ENCODE measurements at regions not wholly inside any gene's neighbourhood (a gene's known extent, or its start where the extent isn't known, plus 50 kb on each side); places are given as distances from the start of the nearest gene placed in this dataset.
"Not testable (repeated sequence)": the region's sequence is repeated elsewhere in the genome, so short reads cannot be mapped to it uniquely, and the experiment has no call there.

DNA sequence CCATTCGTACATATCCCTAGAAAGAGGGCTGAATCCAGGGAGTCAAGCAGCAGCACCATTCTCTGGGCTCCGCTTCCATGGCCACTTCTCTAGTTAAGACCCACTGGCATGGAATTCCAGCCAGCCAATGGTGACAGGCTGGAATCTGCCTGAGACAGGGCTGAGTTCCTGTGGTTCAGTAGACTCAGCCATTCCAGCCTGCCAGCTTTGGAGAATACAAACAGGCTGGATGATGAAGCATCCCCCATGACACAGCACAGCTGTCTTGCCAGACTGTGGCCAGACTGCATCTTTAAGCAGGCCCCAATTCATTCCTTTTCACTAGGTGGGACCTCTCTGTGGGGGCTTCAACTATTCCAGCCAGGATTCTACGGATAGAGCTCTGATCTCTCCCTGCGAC lies 329.6 kb downstream of the XPNPEP1 start:
- Histone ChIP-seq H3K4me1 (ENCODE audit: insufficient read depth) (no peaks in the 10 kb centered on the region), H3K4me3 (ENCODE audit: low read depth, low read length) (no peak overlapping the region), H3K27ac (ENCODE audit: low read depth) (no peak overlapping the region), H3K36me3 (ENCODE audit: insufficient read depth) (no peaks in the 10 kb centered on the region)
- no peak for DNase-seq (ENCODE audit: extremely low spot score)
- 55% methylated on average over 4 of the region's 4 CpGs for WGBS

DNA sequence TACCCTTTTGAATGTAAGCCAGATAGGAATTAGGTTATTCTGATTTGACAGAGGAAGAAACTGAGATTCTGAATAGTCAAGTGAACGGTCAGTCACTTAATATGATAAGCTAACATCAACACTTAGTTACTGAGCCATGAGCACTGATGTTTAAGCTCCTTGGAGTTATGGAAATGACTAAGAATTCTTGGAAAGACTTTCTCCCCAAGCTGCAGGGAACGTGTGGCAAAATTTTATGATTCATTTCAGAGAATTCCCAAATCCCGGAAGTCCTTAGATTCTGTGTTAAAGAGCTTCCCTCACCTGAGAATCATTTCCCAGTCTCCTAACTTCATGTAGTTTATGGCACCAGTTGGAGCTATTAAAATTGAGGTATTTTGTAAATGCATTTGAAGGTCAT lies 330.9 kb downstream of the XPNPEP1 start:
- Histone ChIP-seq H3K36me3 (ENCODE audit: insufficient read depth) (no peaks in the 10 kb centered on the region), H3K4me1 (ENCODE audit: insufficient read depth) (no peaks in the 10 kb centered on the region), H3K4me3 (ENCODE audit: low read depth, low read length) (no peak overlapping the region), H3K27ac (ENCODE audit: low read depth) (no peak overlapping the region)
- 66% methylated on average over 3 of the region's 3 CpGs for WGBS
- no peak for DNase-seq (ENCODE audit: extremely low spot score)

DNA sequence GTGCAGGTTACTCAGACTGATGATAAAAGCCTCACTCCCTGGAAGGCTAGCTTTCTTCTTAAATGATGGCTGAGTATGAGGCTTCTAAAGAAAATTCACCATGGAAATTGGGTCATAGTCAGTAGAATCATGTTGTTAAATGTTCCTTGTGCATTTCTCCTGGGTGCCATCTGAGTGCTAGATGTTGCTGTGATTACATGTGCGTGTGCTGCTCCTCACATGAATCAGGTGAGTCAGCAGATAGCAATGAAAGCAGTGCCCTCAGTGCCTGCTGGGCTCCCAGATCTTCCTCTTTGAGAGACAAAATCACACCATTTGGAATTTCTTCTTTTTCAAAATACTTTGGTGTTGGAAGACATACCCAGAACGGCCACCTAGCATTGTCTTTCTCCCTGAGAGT lies 331.7 kb downstream of the XPNPEP1 start:
- WGBS: 70% methylated on average over 2 of the region's 2 CpGs
- H3K4me3 ChIP-seq (ENCODE audit: low read depth, low read length): no peak overlapping the region
- DNase-seq (ENCODE audit: extremely low spot score): no peak
- no peaks in the 10 kb centered on the region for H3K4me1 ChIP-seq (ENCODE audit: insufficient read depth)
- no peaks in the 10 kb centered on the region for H3K36me3 ChIP-seq (ENCODE audit: insufficient read depth)
- no peak overlapping the region for H3K27ac ChIP-seq (ENCODE audit: low read depth)

DNA sequence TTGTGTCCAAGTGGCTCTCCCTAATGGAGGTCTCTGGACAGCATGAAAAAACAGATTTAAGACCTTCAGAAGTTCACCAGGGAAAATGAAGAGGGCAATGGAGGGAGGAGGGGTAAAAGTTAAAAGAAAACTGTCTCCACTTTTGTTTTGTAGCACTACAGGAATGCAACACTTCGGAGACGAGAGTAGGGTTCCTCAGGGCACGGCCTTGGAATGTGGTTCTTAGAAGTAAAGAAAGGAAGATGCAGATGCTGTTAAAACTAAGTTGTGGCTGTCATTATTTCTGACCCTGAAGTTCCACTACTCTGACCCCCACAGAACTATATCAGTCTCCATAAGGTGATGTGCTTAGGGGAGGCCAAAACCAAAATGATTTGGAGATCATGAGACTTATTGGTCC lies 335.1 kb downstream of the XPNPEP1 start:
- no peak for DNase-seq (ENCODE audit: extremely low spot score)
- no peaks in the 10 kb centered on the region for H3K36me3 ChIP-seq (ENCODE audit: insufficient read depth)
- H3K27ac ChIP-seq (ENCODE audit: low read depth): no peak overlapping the region
- no peak overlapping the region for H3K4me3 ChIP-seq (ENCODE audit: low read depth, low read length)
- no peaks in the 10 kb centered on the region for H3K4me1 ChIP-seq (ENCODE audit: insufficient read depth)
- 67% methylated on average over 3 of the region's 3 CpGs for WGBS

DNA sequence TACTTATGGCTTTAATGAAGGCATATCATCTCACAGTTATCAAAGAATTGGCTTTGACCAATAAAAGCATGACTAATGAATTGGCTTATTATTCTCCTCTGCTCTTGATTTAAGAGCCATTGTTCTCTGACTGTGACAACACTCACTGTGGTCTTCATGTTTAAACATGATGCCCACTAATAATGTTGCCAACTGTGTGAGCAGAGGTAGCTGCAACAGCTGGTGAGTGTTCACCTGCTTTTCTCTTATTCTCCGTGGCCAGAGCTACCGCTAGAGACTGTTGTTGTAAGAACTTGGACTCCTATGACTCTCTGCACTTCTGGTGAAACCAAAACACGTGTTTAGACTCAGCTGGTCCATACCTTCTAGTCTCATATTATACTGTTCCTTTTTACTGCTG lies 335.9 kb downstream of the XPNPEP1 start:
- Histone ChIP-seq H3K4me1 (ENCODE audit: insufficient read depth) (no peaks in the 10 kb centered on the region), H3K36me3 (ENCODE audit: insufficient read depth) (no peaks in the 10 kb centered on the region), H3K4me3 (ENCODE audit: low read depth, low read length) (no peak overlapping the region), H3K27ac (ENCODE audit: low read depth) (no peak overlapping the region)
- DNase-seq (ENCODE audit: extremely low spot score): no peak
- WGBS: 71% methylated on average over 3 of the region's 3 CpGs

DNA sequence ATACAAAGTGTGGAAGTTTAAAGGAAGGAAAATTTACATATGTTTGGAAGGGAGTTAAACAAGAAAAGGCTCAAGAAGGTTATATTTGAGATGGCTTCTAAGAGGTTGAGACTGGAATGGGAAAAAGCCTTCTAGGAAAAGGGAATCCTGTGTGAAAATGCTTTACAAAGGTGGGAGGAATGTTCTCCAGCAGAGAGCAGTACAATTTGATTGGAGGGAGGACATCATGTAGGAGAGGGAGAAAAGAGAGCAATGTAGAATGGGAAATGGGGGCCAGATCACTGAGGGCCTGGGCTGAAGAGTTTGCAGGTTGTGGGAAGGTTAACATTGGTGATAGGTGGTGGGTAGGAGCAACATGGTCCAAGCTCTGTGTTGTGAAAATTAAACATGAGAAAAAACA lies 366.9 kb downstream of the XPNPEP1 start:
- H3K4me3 ChIP-seq (ENCODE audit: low read depth, low read length): no peak overlapping the region
- no peak overlapping the region for H3K27ac ChIP-seq (ENCODE audit: low read depth)
- no peaks in the 10 kb centered on the region for H3K4me1 ChIP-seq (ENCODE audit: insufficient read depth)
- no peaks in the 10 kb centered on the region for H3K36me3 ChIP-seq (ENCODE audit: insufficient read depth)
- no peak for DNase-seq (ENCODE audit: extremely low spot score)

DNA sequence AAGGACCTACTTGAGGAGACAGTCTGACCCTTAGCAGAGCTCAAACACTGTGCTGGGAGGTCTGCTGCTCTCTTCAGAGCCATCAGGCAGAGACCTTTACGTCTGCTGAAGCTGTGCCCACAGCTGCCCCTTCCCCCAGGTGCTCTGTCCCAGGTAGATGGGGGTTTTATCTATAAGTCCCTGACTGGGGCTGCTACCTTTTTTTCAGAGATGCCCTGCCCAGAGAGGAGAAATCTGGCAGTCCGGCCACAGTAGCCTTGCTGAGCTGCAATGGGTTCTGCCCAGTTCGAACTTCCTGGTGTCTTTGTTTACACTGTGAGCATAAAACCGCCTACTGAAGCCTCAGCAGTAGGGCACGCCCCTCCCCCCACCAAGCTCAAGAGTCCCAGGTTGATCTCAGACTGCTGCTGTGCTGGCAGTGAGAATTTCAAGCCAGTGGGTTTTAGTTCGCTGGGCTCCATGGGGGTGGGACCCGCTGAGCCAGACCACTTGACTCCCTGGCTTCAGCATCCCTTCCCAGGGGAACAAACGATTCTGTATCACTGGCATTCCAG lies 381.2 kb downstream of the XPNPEP1 start:
- H3K27ac ChIP-seq (ENCODE audit: low read depth); H3K4me3 ChIP-seq (ENCODE audit: low read depth, low read length); DNase-seq (ENCODE audit: extremely low spot score); H3K4me1 ChIP-seq (ENCODE audit: insufficient read depth); H3K36me3 ChIP-seq (ENCODE audit: insufficient read depth): not testable (repeated sequence)
- 45% methylated on average over 8 of the region's 8 CpGs for WGBS

DNA sequence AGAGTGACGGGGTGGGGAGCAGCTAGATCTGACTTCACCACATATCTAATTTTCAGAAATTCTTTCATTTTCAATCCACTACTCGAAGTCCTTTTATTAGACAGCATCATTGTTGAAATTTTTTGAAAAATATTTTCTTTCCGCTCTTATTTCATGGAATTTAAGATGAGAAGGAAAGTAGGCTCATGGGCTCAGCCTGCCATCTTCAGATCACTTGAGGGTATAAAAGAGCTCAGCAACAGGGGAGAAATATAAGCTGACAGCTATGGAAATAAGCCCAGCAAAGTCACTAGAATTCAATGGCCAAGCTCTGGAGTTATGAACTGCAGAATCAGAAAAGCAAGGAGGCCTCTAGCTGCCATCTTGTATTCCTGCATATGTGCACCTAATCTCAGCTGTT lies 389.1 kb downstream of the XPNPEP1 start:
- Histone ChIP-seq H3K27ac (ENCODE audit: low read depth) (no peak overlapping the region), H3K4me3 (ENCODE audit: low read depth, low read length) (no peak overlapping the region), H3K4me1 (ENCODE audit: insufficient read depth) (no peaks in the 10 kb centered on the region), H3K36me3 (ENCODE audit: insufficient read depth) (no peaks in the 10 kb centered on the region)
- DNase-seq (ENCODE audit: extremely low spot score): no peak
- 49% methylated on average over 3 of the region's 3 CpGs for WGBS

DNA sequence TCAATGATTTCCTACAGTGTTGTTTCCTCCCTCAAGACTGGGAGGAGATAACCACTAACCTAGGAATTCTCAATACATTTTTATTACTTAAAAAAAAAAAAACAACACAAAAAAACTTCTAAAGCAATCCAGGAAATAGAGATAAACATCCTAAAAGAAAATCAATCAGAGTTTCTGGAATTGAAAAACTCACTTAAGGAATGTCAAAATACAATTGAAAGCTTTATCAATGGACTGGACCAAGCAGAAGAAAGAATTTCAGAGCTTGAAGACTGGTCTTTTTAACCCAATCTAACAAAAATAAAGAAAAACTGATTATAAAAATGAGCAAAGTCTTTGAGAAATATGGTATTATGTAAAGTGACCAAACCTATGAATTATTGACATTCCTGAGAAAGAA lies 394.1 kb downstream of the XPNPEP1 start:
- no peak overlapping the region for H3K27ac ChIP-seq (ENCODE audit: low read depth)
- no peaks in the 10 kb centered on the region for H3K4me1 ChIP-seq (ENCODE audit: insufficient read depth)
- DNase-seq (ENCODE audit: extremely low spot score): no peak
- no peaks in the 10 kb centered on the region for H3K36me3 ChIP-seq (ENCODE audit: insufficient read depth)
- no peak overlapping the region for H3K4me3 ChIP-seq (ENCODE audit: low read depth, low read length)

DNA sequence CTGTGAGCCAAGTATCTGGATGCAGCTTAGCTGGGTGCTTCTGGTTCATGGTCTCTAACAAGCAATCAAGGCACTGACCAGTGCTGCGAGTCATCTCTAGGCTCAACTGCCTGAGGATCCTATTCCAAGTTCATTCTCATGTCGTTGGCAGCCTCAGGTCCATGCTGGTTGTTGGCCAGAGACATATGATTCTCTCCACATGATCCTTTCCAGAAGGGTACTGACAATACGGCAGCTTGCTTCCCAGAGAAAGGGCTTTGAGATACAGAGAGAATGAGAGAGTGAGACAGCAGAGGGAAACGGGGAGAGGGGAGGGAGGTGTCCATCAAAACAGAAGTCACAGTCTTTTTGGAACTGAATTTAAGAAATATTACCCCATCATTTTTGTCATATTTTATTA lies 405.6 kb downstream of the XPNPEP1 start:
- WGBS: 50% methylated on average over 4 of the region's 4 CpGs
- no peak overlapping the region for H3K27ac ChIP-seq (ENCODE audit: low read depth)
- DNase-seq (ENCODE audit: extremely low spot score): no peak
- no peaks in the 10 kb centered on the region for H3K36me3 ChIP-seq (ENCODE audit: insufficient read depth)
- H3K4me1 ChIP-seq (ENCODE audit: insufficient read depth): no peaks in the 10 kb centered on the region
- no peak overlapping the region for H3K4me3 ChIP-seq (ENCODE audit: low read depth, low read length)

DNA sequence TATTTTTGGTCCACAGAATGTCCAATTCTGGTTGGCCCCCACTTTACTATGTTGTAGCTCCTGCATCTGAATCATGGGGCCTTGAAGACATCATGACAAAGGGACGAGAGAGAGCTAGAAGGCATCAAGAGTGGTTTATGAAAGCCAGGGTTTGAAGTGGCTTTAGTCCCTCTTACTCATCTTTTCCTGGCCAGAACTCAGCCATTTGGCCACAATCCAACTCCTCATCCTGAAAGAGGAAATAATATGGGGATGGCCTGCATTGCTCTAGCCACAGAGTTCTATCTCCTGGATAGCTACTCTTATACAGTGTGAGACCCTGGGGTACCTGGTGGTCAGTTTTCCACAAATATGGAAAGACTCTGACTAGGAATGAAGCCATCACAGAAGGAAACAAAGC lies 418.9 kb downstream of the XPNPEP1 start:
- DNase-seq (ENCODE audit: extremely low spot score): no peak
- Histone ChIP-seq H3K27ac (ENCODE audit: low read depth) (no peak overlapping the region), H3K36me3 (ENCODE audit: insufficient read depth) (no peaks in the 10 kb centered on the region), H3K4me1 (ENCODE audit: insufficient read depth) (no peaks in the 10 kb centered on the region), H3K4me3 (ENCODE audit: low read depth, low read length) (no peak overlapping the region)
- WGBS: 9% methylated on average over 1 of the region's 1 CpG

DNA sequence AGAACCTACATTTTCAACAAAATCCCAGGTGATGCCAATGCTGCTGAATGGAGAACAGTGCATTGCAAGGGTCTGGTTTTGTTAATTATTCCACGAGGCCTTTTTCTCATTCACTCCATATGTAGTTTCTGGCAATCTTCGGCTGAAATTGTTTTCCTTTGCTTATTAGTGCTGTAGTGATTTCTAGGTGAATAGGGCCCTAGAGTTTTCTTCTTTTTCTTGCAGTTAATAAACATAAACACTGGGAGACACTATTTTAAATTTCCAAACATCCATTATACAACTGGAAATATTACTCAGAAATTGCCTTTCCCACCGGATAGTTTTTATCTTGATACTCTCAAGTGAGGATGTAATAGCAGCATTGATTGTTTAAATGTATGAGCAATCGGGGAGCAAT lies 435.6 kb downstream of the XPNPEP1 start:
- no peak for DNase-seq (ENCODE audit: extremely low spot score)
- Histone ChIP-seq H3K27ac (ENCODE audit: low read depth) (no peak overlapping the region), H3K4me1 (ENCODE audit: insufficient read depth) (no peaks in the 10 kb centered on the region), H3K36me3 (ENCODE audit: insufficient read depth) (no peaks in the 10 kb centered on the region), H3K4me3 (ENCODE audit: low read depth, low read length) (no peak overlapping the region)
- whole genome bisulfite sequencing: 86% methylated on average over 4 of the region's 4 CpGs

DNA sequence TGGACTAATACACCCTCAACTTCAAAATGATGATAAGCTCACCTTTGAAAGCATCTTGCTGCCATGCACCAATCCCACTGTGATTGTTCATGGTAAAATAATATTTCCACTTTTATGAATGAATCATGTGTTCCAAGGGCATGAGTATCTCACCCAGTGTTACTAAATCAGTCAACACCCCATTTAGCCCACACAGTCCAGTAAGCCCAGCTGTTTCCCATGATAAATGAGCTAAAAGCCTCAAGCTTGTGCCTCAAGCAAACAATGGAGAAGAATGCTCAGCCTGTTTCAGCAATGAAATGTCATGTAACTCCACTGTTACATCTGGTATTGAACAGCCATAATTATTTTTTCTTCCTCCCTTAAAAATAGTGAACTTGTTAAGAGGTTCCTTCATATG lies 442.5 kb downstream of the XPNPEP1 start:
- no peak for DNase-seq (ENCODE audit: extremely low spot score)
- Histone ChIP-seq H3K36me3 (ENCODE audit: insufficient read depth) (no peaks in the 10 kb centered on the region), H3K27ac (ENCODE audit: low read depth) (no peak overlapping the region), H3K4me3 (ENCODE audit: low read depth, low read length) (no peak overlapping the region), H3K4me1 (ENCODE audit: insufficient read depth) (no peaks in the 10 kb centered on the region)

DNA sequence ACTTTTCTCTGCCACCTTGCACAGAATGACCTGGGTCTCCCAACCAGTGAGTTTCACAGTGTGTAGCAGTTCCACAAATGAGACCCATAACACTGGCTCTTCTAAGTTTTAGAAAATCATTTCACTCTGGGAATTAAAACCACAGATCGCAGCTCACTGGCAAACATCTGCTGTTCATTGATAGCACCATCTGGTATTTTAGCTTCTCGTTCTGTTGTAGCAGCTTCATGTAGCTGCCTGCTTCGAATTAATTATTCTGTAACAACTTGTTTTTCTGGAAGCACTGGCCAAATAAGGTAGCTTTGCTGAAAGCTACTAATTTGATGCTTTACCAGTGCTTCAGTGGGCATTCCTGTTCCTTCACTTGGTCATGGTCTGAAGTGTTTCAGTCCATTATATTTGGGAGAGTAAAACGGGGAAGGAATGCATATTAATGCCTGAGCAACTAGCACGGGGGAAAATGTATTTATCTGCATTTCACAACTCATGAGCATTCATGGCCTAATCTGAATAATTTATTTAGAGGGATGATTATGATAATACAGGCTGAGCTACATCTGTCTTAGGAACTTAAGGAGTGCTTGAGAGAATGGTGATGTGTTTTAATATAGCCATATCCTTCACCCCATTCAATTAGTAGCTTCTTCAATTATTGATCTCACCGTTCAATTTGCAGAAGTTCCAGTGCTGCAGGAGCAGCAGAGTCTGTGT lies 447.4 kb downstream of the XPNPEP1 start:
- 68% methylated on average over 6 of the region's 6 CpGs for WGBS
- Histone ChIP-seq H3K36me3 (ENCODE audit: insufficient read depth) (no peaks in the 10 kb centered on the region), H3K4me1 (ENCODE audit: insufficient read depth) (no peaks in the 10 kb centered on the region), H3K4me3 (ENCODE audit: low read depth, low read length) (no peak overlapping the region), H3K27ac (ENCODE audit: low read depth) (no peak overlapping the region)
- DNase-seq (ENCODE audit: extremely low spot score): no peak

DNA sequence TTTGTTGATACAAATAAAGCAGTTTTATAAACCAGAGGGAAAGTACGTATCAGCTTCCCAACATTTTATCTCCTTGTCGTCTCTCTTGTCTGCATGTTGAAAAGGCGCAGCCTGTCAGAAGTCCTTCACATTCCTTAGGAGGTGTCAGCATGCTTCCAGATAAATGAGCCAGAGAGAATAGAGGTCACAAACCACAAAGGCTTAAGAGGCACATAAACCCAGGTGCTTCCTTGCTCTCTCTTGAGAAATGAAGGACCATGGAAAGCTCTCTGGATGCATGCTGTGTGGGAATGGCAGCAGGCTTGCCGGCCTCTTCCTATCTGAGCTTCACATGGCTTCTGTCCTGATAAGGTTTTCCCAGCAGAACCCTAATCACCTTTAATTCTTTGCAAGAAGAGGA lies 448.5 kb downstream of the XPNPEP1 start:
- DNase-seq (ENCODE audit: extremely low spot score): no peak
- 24% methylated on average over 4 of the region's 4 CpGs for WGBS

More for the DNA sequence above, 448.5 kb downstream of the XPNPEP1 start:
- H3K4me3 ChIP-seq (ENCODE audit: low read depth, low read length): no peak overlapping the region
- no peaks in the 10 kb centered on the region for H3K36me3 ChIP-seq (ENCODE audit: insufficient read depth)
- no peaks in the 10 kb centered on the region for H3K4me1 ChIP-seq (ENCODE audit: insufficient read depth)
- no peak overlapping the region for H3K27ac ChIP-seq (ENCODE audit: low read depth)

Data from urinary bladder (tissue), 3 donors.